ENCODE measurements at regions not wholly inside any gene's neighbourhood (a gene's known extent, or its start where the extent isn't known, plus 50 kb on each side); places are given as distances from the start of the nearest gene placed in this dataset.

GRCh38 chr6:91796603-91797002 is 1209.7 kb upstream of the MAP3K7 start:
- H3K4me3 ChIP-seq (ENCODE audit: low read length), result no peak overlapping the region
- DNase-seq (no peak), ATAC-seq (no peak)
- no peak overlapping the region for H3K4me2 ChIP-seq (ENCODE audit: low read length)
- no peak for TF ChIP-seq EZH2phosphoT487 (IDR thresholded peaks at IDR 0.05; ENCODE audit: borderline replicate concordance, low read length)
- no peaks in the 10 kb centered on the region for H3K4me1 ChIP-seq (ENCODE audit: insufficient read depth, low read length)
- intact Hi-C loops (cut with micrococcal nuclease), result no loop called here
- no TSS peak for BruUV-seq (replicated peaks)
- H3K9ac ChIP-seq (ENCODE audit: low read length), result no peak overlapping the region
- ChIA-PET POLR2A (ENCODE audit: unreplicated experiment) (no interaction called here), CTCF (no interaction called here)
- no peaks in the 10 kb centered on the region for H3K9me3 ChIP-seq (ENCODE audit: low read length)
- no peaks in the 10 kb centered on the region for H4K20me1 ChIP-seq (ENCODE audit: low read length)
- no peaks in the 10 kb centered on the region for H3K9me2 ChIP-seq (replicated peaks; ENCODE audit: low read length)
- H3K79me2 ChIP-seq (ENCODE audit: low read length), result no peaks in the 10 kb centered on the region
- no peaks in the 10 kb centered on the region for H3K27me3 ChIP-seq (ENCODE audit: low read length)
- H3K27ac ChIP-seq (ENCODE audit: low read length), result no peak overlapping the region
- no peaks in the 10 kb centered on the region for H3K36me3 ChIP-seq (ENCODE audit: low read depth, low read length)
- H2AFZ ChIP-seq (ENCODE audit: low read length), result no peak overlapping the region
- H3F3A ChIP-seq (ENCODE audit: low read length, unreplicated experiment), result no peaks in the 10 kb centered on the region

GRCh38 chr6:91788501-91788900 is 1201.6 kb upstream of the MAP3K7 start:
- no peaks in the 10 kb centered on the region for H3K4me1 ChIP-seq (ENCODE audit: insufficient read depth, low read length)
- TF ChIP-seq EZH2 (IDR thresholded peaks at IDR 0.05; ENCODE audit: low read length, unreplicated experiment), result no peak
- TF ChIP-seq CTCF (conservative IDR thresholded peaks at IDR 0.05; ENCODE audit: low read depth, low read length), result no peak
- TF ChIP-seq EZH2phosphoT487 (IDR thresholded peaks at IDR 0.05; ENCODE audit: borderline replicate concordance, low read length), result no peak
- no TSS peak for BruUV-seq (replicated peaks)
- no peak overlapping the region for H3K4me3 ChIP-seq (ENCODE audit: low read length)
- ATAC-seq (no peak), DNase-seq (no peak)
- H2AFZ ChIP-seq (ENCODE audit: low read length), result no peak overlapping the region
- no peak overlapping the region for H3K4me2 ChIP-seq (ENCODE audit: low read length)
- no peaks in the 10 kb centered on the region for H4K20me1 ChIP-seq (ENCODE audit: low read length)
- no peaks in the 10 kb centered on the region for H3K36me3 ChIP-seq (ENCODE audit: low read depth, low read length)
- H3K9me3 ChIP-seq (ENCODE audit: low read length), result no peaks in the 10 kb centered on the region
- no peaks in the 10 kb centered on the region for H3K9me2 ChIP-seq (replicated peaks; ENCODE audit: low read length)
- no peaks in the 10 kb centered on the region for H3K27me3 ChIP-seq (ENCODE audit: low read length)
- H3F3A ChIP-seq (ENCODE audit: low read length, unreplicated experiment), result no peaks in the 10 kb centered on the region
- ChIA-PET POLR2A (ENCODE audit: unreplicated experiment) (no interaction called here), CTCF (no interaction called here)
- intact Hi-C loops (cut with micrococcal nuclease), result no loop called here
- H3K79me2 ChIP-seq (ENCODE audit: low read length), result no peaks in the 10 kb centered on the region
- H3K9ac ChIP-seq (ENCODE audit: low read length), result no peak overlapping the region
- no peak overlapping the region for H3K27ac ChIP-seq (ENCODE audit: low read length)

- H3K79me2 ChIP-seq (ENCODE audit: low read length), result no peaks in the 10 kb centered on the region
- H3K27me3 ChIP-seq (ENCODE audit: low read length), result no peaks in the 10 kb centered on the region
- no peaks in the 10 kb centered on the region for H3K4me1 ChIP-seq (ENCODE audit: insufficient read depth, low read length)
- intact Hi-C loops (cut with micrococcal nuclease), result no loop called here
- H3K36me3 ChIP-seq (ENCODE audit: low read depth, low read length), result no peaks in the 10 kb centered on the region
- H3K9me2 ChIP-seq (replicated peaks; ENCODE audit: low read length), result no peaks in the 10 kb centered on the region
- no peaks in the 10 kb centered on the region for H3K9me3 ChIP-seq (ENCODE audit: low read length)
- DNase-seq (no peak), ATAC-seq (no peak)
- H4K20me1 ChIP-seq (ENCODE audit: low read length), result no peaks in the 10 kb centered on the region
- TF ChIP-seq EZH2 (IDR thresholded peaks at IDR 0.05; ENCODE audit: low read length, unreplicated experiment) (no peak), EZH2phosphoT487 (IDR thresholded peaks at IDR 0.05; ENCODE audit: borderline replicate concordance, low read length) (no peak), CTCF (conservative IDR thresholded peaks at IDR 0.05; ENCODE audit: low read depth, low read length) (no peak)
- no peak overlapping the region for H3K9ac ChIP-seq (ENCODE audit: low read length)
- no peaks in the 10 kb centered on the region for H3F3A ChIP-seq (ENCODE audit: low read length, unreplicated experiment)
- no peak overlapping the region for H3K27ac ChIP-seq (ENCODE audit: low read length)
- no peak overlapping the region for H2AFZ ChIP-seq (ENCODE audit: low read length)
- POLR2A ChIA-PET (ENCODE audit: unreplicated experiment), result no interaction called here
- no peak overlapping the region for H3K4me3 ChIP-seq (ENCODE audit: low read length)
- BruUV-seq (replicated peaks), result no TSS peak
- no peak overlapping the region for H3K4me2 ChIP-seq (ENCODE audit: low read length)
- CTCF ChIA-PET, result no interaction called here
These were observed 1199.8 kb upstream of the MAP3K7 start for GRCh38 chr6:91786474-91787184.

Measured in PC-3 (cell line).